ENCODE measurements at regions not wholly inside any gene's neighbourhood (a gene's known extent, or its start where the extent isn't known, plus 50 kb on each side); places are given as distances from the start of the nearest gene placed in this dataset.
"Not testable (repeated sequence)": the region's sequence is repeated elsewhere in the genome, so short reads cannot be mapped to it uniquely, and the experiment has no call there.

DNA sequence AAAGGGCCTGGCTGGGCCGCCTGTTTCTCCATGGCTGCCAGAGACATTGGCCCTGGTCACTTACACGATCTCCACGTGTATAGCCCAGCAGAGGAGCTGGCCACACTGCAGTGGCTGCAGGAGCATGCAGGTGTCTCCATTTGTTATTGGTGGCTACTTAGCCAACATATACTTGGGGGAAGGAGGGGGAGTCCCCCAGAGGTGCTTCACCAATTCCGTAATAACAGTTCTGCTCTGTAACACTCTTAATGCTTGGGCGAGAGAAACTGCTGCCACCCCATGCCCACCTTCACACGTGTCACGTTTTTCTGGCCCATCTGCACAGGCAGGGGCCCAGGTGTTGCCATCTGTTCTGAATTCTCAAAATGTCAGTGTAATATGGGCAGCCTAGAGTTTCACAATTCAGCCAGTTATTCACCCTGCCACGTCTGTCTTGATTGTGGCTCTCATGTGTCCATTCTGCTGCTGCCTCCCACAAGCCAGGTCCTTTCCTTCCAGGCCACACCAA, 353.5 kb downstream of the BCL2L11 start:
- not testable (repeated sequence) for DNase-seq (ENCODE audit: low spot score)

- DNase-seq (ENCODE audit: low spot score) = not testable (repeated sequence)
Observed at GRCh38 chr2:111478335-111478734, 357.6 kb downstream of the BCL2L11 start.

- DNase-seq (ENCODE audit: low spot score) = not testable (repeated sequence)
Observed at GRCh38 chr2:111478871-111479318, 358.2 kb downstream of the BCL2L11 start.

- DNase-seq (ENCODE audit: low spot score) = not testable (repeated sequence)
Observed at GRCh38 chr2:111480016-111480625, 359.4 kb downstream of the BCL2L11 start.

GRCh38 chr2:111480633-111481032, 359.9 kb downstream of the BCL2L11 start:
- DNase-seq (ENCODE audit: low spot score) = not testable (repeated sequence)

DNA sequence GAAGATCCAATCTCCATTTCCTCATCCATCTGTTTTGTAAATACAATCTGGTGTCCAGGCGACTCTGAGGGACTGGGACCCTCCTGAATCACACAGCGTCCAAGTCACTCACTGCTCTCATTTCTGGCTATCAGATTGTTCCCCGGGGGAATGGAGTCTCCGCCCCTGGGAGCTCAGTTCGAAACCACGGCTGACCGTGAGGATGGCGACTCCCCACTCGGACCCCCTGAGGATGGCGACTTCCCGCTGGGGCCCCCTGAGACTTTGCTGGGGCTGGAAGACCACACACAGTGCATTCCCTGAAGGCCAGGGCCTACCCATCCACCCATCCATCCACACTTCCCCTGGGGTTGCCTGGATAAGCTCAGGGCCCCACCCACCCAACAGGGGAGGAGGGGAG, 360.5 kb downstream of the BCL2L11 start:
- DNase-seq (ENCODE audit: low spot score) = not testable (repeated sequence)

- DNase-seq (ENCODE audit: low spot score) = not testable (repeated sequence)
Observed at GRCh38 chr2:111482987-111483679, 362.4 kb downstream of the BCL2L11 start.

DNA sequence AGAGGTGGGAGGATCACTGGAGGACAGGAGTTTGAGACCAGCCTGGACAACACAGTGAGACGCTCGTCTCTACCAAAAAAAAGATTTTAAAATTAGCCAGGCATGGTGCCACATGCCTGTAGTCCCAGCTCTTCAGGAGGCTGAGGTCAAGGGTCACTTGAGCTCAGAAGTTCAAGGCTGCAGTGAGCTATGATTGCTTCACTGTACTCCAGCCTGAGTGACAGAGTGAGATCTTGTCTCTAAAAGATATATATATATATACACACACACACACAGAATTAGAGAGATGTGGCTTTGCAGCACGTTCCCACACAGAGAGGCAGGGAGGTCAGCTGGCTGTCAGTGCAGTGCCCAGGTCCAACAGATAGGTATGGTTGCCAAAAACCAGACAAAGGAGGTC, 363.4 kb downstream of the BCL2L11 start:
- DNase-seq (ENCODE audit: low spot score) = not testable (repeated sequence)

DNA sequence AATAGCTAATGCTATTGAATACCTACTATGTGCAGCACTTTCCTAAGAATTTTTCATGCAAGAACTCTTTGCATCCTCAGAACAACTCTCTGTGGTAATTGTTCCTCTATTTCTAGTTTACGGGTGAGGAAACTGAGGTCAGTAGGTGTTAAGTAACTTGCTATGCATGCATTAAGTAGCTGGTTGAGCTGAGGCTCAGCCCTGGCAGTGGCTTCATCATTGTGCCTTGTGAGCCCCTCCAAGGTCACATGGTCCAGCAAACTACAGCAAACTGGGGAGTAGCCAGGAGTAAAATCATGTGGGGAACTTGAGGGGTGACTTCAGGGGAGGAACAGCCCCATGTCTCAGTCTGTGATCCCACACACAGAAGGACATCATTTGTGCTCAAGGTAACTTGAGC, 365.2 kb downstream of the BCL2L11 start:
- DNase-seq (ENCODE audit: low spot score) = not testable (repeated sequence)

DNA sequence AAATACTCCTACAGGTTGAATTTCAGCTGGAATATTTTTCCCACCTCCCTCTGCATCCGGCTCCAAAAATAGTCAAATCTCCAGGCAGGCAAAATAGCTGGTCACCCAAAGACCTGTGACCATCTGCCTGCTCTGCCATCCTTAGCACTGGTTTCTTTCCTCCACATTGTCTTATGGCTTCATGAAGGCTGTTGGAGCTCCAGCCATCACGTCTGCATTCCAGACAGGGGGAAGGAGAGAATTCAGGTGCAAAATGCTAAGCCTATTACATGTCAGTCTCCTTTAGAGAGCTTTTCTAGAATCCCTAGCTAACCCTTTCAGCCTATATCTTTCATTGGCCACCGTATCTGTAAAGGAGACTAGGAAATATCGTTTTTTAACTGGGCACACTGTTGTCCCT, 367.7 kb downstream of the BCL2L11 start:
- DNase-seq (ENCODE audit: low spot score) = not testable (repeated sequence)

DNA sequence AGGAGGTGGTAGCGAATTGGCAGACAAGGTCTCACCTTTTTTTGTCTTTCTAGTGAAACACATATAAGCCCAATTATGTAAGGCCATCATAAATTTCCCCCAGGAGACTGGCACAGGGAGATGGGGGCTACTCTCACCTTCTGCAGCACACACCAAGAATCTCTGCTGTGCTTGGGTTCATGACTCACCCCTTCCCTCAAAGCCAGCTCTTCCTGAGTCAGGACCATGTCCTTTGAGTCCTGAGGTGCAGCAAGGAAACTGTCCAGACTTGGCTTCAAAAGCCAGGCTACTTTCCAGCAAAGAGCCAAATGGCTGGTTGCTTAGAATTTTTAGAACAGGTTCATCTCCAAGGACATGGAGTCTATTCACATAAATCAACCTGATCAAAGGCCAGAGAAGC, 368.7 kb downstream of the BCL2L11 start:
- not testable (repeated sequence) for DNase-seq (ENCODE audit: low spot score)

GRCh38 chr2:111491181-111491580, 370.5 kb downstream of the BCL2L11 start:
- DNase-seq (ENCODE audit: low spot score) = not testable (repeated sequence)

- DNase-seq (ENCODE audit: low spot score) = not testable (repeated sequence)
Observed at GRCh38 chr2:111491614-111492013, 370.9 kb downstream of the BCL2L11 start.

DNA sequence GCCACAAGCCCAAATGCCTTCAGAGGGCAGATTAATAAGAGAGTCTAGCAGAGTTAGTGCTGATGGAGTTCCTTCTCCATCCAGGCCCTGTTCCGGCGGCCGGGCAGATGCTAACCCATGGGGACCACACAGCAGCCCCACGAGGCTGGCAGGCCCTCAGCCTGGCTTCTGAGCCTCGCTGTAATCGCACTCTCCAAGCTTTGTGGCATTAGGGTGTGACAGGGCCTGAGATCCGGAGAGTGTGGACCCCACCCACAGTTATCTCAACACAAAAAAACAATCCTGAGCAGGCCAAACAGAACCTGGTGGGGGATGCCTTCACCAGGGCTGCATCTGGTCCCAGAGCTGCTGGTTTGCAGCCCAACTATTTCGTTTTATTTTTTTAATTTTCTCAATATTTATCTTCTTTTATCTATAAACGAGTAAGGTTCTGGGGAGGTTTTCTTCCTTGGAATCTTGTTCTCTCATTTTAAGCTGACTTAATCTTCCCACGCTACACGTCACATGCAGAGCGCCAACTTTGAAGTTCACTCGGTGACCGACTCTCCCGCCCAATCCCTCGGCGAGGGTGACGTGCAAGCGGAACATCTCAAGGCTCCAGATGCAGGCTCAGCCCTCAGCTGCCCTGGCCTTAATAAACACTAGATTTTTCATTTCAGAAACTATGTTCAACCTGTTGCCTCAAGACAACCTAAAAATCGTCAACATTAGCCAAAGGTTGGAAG, 372.4 kb downstream of the BCL2L11 start:
- not testable (repeated sequence) for DNase-seq (ENCODE audit: low spot score)

- not testable (repeated sequence) for DNase-seq (ENCODE audit: low spot score)
Observed at GRCh38 chr2:111493720-111494078, 373.0 kb downstream of the BCL2L11 start.

GRCh38 chr2:111494288-111494980, 373.7 kb downstream of the BCL2L11 start:
- DNase-seq (ENCODE audit: low spot score) = not testable (repeated sequence)

- not testable (repeated sequence) for DNase-seq (ENCODE audit: low spot score)
Observed at GRCh38 chr2:111494981-111495315, 374.2 kb downstream of the BCL2L11 start.

DNA sequence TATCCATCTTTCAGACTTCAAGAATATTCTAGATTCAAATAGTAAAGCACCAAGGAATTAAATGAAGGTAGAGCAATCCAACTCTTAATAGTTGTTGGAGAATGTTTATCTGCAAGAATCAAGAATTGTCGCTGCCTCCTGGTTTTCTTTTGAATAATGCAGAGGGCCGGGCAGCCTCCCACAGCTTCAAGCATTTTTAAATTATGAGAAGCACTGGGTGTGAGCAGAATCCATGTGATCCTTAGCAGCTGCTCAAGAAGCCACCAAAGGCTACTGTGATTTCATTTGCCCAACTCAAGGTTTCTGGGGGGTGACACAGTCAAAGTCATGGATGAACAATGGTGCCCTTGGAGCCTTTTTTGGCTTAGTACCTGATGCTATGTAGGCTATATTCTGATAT, 374.9 kb downstream of the BCL2L11 start:
- not testable (repeated sequence) for DNase-seq (ENCODE audit: low spot score)

DNA sequence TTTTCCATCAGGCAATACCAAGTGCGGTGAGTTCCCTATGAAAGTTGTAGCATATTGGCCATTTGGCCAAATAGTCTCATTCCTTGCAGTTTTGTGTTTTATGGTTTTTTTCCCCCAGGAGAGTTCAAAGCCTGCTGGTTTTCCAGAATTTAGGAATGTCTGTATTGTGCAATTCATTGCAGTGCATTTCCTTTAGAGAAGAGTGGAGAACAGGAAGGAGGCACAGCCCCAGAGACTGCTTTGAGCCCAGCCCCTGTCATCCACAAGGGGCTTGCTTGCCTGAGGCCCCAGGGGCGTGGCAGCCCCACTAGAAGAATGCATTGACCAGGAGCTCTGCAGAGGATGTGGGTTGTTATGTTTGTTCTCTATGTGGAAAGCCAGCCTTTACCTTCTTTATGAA, 375.5 kb downstream of the BCL2L11 start:
- not testable (repeated sequence) for DNase-seq (ENCODE audit: low spot score)

GRCh38 chr2:111496860-111497259, 376.1 kb downstream of the BCL2L11 start:
- DNase-seq (ENCODE audit: low spot score) = not testable (repeated sequence)

DNA sequence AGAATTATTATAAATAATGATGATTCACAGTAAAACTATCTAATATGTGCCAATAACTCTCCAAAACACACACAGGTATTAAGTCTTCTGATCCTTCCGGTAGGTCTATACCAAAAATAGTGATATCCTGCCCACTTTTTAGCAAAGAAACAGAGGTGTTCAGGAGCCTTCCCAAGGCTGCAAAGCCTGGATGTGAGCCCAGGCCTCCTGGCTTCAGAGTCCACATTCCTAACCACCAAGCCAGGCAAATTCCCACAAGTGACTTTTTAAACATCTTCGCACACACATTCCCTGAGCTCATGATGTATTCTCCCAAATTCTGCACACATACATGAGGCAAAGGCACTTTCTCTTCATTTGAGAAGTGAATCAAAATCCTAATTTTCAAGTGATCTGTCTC, 376.6 kb downstream of the BCL2L11 start:
- DNase-seq (ENCODE audit: low spot score) = not testable (repeated sequence)

DNA sequence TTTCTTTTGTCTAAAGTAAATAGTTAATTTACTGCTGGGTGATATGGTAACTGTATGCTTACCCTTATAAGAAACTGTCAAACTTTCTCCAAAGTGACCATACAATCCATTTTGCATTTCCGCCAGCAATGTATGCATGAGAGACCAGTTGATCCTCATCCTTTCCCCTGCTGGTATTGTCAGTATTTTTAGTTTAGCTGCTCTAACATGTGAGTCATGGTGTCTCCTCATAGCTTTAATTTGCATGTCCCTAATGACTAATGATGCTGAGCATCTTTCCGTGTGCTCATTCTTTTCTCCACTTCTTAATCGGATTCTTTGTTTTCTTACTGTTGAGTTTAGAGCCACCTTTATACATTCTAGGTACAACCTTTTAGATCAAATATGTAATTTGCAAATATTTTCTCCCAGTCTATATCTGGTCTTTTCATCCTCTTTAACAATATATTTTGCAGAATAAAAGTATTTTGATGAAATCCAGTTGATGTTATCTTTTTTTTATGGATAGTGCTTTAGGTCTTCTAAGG, 379.9 kb downstream of the BCL2L11 start:
- DNase-seq (ENCODE audit: low spot score) = not testable (repeated sequence)

Measured in cerebellar cortex (tissue), 1 donor.